GM18907 (cell line): ENCODE measurements at regions not wholly inside any gene's neighbourhood (a gene's known extent, or its start where the extent isn't known, plus 50 kb on each side); places are given as distances from the start of the nearest gene placed in this dataset.
"Not testable (repeated sequence)": the region's sequence is repeated elsewhere in the genome, so short reads cannot be mapped to it uniquely, and the experiment has no call there.

Experiments used
- ATAC-seq: cut with Tn5 transposase; IDR thresholded peaks from one replicate; pipeline ENCODE4 v1.9.1; 2021; ENCODE audit warnings: mild to moderate bottlenecking, moderate library complexity; ENCODE audit not compliant: unreplicated experiment

DNA sequence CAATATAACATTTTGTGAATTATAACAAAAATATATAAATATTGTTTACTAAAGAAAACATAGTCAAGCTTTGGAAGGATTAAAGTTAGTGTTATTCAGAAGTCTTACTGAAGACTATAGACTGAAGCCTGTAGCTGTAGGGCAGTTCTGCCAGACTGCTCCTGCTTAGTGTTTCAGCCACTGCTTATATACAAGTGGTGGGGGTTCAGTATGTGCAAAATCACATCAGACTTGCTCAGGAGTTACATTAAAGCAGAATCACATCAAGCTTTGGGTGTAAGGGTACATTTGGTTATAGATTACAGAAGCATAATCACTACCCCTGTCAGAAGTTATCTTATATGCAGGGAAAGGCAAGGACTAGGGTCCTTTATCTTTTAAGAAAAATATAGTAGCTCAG, 653.8 kb downstream of the ANKRD7 start:
- no peak for ATAC-seq

DNA sequence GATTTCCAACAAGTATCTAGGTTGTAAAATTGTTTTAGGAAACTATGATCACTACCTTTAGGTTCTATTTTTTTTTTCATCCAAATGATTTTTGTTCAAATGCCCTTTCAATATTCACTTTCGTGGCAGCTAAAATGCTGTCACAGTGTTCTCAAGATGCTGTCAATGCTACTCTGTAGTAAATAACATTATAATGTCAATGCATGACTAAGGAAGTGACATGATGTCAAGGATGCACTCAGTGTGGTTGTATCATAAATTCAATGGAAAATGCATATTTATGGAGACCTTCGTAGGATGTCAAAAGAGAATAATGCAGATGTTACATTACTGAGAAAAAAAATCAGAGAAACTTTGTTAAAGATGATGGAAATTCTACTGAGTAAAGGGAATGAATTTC, 673.8 kb downstream of the ANKRD7 start:
- ATAC-seq: no peak

DNA sequence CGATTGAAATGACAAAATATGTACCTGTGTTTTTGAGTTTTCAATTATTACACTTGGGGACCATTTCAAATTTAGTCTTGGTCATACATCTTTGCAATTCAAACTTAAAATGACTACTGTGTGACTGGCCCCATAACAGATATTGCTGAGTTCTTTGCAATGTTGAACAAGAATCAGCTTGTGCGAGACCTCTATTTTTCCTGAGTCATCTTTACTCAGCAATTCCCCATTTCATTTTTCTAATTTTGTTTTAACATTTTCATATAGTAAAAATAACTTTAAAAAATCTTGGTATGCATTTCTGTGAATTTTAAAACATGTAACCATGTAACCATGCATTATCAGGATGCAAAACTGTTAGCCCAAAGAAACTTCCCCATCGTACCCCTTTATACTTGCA, 678.1 kb downstream of the ANKRD7 start:
- ATAC-seq: no peak

DNA sequence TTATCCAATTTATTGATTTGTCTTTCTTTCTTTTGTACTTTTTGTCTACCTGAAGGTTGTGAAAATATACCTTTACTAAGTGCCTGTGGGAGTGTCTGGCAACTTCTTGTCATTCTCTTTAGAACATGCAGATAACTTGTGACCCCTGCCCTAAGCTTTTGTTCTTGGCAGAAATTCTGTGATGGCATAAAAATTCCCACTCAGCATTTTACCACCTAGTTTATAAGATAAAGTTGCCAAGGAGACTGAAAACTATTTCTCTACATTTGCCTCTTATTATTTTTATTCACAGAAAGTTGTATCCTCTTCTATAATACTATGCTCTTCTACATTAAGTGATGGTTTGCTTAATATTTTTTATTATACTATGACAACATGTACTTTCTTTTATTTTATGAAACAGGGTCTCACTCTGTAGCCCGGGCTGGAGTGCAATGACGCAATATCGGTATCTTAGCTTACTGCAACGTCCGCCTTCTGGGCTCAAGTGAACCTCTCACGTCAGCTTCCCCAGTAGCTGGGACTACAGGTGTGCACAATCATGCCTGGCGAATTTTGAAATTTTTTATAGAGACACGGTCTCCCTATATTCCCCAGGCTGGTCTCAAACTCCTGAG, 683.5 kb downstream of the ANKRD7 start:
- no peak for ATAC-seq

DNA sequence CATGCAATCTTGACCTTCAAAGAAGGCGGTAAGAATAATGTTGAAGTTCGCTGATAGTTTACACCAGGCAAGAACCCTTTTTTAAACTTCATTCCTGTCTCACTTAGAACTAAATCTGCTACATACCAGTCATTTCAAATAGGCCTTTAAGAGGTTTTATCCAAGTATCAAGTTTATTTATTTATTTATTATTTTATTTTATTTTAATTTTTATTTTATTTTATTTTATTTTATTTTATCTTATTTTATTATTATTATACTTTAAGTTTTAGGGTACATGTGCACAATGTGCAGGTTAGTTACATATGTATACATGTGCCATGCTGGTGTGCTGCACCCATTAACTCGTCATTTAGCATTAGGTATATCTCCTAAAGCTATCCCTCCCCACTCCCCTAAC, 691.6 kb downstream of the ANKRD7 start:
- not testable (repeated sequence) for ATAC-seq

DNA sequence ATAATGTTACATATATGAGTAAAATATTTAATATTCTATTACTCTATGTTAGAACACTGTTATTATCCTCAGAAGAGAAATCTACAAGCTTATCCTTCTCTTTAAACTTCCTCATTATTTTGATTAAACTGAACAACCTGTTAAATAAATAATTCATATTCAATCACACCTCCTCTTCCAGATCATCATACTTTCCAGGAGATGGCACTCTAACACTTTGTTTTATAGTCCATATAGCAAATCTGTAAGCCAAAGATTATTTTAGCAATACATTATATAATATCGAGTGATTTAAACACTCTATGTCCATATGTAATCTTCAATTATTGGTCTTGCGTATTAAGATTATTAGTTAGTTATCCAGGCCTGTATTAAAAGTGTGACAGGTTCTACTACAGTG, 694.1 kb downstream of the ANKRD7 start:
- ATAC-seq: no peak

DNA sequence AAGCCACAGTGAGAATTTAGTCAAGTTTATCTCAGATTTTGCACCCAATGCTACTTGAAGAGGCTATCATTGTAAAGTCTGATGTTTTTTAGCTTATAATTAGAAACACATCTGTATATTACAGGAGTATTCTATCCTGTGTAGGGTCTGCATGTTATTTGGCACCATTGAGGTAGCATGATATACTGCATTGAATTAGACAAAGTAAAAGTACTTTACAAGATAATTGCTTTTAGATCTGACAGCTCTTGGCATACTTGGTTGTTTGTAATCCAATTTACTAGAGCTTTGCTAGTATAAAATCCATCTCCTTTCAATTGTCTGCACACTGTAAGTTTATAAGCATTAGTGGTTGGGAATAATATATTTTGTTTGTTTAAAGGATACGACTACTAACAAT, 714.3 kb downstream of the ANKRD7 start:
- ATAC-seq: no peak

DNA sequence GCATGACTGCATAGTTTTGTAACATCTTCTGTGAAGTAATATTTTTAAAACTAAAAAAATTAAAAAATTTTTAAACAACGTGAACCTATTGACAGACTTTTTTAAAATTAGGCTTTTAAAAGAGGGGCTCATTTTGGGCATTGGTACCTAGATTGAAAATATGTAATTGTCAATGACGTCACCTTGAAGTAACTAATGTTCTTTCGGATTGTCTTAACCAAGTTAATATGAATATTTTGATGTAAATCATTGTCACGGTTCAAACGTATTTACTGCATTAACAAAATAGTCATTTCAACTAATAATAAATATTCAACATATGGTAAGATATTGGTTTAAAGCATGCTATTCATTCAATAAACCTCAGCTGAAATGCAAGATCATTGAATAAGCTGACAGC, 719.8 kb downstream of the ANKRD7 start:
- ATAC-seq: no peak

DNA sequence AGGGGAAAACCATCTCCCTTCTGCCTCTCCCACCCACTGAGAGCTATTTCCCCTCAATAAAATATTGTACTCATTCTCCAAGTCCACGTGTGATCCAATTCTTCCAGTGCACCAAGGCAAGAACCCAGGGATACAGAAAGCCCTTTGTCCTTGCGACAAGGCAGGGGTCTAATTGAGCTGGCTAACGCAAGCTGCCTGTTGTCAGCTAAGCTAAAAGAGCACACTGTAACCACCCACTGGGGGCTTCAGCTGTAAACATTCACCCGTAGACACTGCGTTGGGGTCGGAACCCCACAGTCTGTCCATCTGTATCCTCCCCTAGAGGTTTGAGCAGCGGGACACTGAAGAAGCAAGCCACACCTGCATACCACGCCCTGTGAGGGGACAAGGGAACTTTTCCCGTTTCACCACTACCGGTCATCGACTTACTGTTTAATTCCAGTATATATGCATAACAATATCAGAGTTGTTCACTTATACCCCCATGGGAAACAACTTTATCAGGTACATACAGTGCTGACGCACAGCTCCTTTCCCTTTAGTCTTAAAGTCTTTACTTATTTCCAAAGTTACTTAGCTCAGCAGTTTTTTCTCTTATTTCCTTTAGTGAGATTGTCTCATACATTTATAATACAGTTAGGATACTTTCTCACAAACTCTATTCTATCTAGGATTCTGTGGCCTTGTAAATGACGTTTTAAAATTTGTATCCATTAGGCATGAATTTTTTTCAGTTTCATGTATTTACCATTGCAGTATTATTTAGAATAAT, 721.6 kb downstream of the ANKRD7 start:
- ATAC-seq: no peak

DNA sequence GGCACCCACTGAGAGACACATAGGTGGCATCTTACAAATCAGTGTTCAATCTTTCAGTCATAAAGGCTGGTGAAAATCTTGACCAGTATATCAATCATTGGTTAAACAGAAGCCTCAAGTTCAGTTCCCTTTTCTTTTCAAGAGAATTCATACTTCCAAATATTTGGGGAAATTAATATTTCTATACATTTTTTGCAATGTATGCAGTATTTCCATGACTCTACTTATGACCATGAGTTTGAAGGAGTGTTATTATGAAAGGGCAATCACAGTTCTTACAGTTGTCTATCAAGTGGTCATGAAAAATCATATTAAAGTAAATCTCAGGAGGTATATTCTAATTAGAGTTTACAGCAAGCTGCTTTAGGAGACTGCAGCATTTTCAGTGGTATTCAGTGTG, 724.0 kb downstream of the ANKRD7 start:
- ATAC-seq: no peak

DNA sequence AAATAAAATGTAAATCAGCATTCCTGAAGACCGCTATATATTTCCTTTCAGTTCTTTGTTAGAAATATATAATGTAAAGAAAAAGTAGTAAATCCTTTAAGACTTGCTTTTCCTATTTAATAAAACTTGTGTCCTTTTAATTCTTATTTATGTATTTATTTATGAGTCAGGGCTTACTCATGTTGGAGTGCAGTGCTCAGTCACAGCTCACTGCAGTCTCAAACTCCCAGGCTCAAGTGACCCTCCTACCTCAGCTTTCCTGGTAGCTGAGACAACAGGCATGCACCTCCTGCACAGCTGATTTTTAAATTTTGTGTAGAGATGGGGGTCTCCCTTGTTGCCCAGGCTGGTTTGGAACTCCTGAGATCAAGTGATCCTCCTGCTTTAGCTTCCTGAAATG, 724.5 kb downstream of the ANKRD7 start:
- no peak for ATAC-seq

DNA sequence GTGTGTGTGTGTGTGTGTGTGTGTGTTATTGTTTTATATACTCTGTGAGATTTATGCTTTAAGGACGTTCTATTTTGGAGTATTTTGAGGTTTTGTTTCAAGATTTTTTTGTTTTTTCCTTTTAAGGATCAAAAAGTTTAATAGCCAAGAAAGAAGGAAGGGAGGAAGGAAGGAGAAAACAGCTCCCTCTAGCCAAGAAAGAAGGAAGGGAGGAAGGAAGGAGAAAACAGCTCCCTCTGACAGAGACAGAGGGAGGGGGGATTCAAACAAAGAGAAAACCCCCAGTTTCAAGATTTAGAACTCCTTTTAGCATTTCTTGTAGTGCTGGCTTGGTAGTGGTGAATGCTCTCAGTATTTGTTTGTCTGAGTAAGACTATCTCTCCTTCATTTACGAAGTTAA, 731.8 kb downstream of the ANKRD7 start:
- not testable (repeated sequence) for ATAC-seq

DNA sequence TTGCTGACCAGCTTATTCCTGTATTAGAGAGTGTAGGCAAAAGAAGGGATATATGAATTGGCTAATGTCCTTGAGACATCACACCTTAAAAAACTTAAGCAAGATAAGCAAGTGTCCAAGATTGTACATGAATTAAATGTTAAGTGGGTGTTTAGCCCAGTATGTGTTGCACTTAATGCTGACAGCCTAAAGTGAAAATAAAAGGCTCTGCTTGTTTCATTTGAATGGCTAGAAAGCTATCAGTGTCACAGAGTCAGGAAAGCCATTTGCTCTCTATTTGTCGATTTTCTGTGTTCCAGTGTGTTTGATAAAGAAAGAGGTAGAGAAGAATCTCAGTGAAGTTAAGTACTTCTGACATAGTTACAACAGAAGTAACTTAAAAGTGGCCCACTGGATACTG, 744.9 kb downstream of the ANKRD7 start:
- ATAC-seq: no peak

DNA sequence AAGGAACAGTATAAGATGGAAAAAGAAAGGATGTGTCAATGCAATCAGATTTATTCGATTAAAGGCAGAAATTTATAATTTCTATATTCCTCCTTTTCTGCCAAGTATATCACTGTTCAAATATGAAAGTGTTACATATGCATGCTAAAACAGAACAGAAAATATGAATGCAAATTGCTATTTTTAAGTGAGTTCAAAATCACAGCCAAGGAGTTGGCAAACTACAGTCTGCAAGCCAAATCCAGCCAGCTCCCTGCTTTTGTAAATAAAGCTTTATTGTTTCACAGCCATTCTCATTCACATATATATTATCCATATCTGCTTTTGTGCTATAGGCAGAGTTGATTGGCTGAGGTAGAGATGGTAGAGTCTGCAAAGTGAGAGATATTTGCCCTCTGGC, 747.2 kb downstream of the ANKRD7 start:
- ATAC-seq: no peak

DNA sequence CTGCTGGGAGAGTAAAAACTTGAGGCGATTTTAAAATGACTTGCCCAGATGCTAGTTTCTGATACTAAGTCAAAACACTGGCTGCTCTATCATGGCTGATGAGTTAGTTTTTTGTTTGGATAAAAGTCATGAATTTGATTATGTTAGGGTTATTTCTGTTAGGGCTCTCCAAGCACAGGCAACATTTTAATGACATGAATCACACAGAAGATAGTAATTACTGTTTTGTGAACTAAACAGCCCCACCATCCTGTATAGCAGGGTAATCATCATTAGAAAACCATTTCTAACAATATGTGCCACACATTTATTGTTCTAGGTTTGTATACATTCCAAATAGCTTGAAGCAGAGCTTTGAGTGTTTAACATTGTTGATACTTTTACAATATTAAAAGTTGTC, 750.3 kb downstream of the ANKRD7 start:
- no peak for ATAC-seq

DNA sequence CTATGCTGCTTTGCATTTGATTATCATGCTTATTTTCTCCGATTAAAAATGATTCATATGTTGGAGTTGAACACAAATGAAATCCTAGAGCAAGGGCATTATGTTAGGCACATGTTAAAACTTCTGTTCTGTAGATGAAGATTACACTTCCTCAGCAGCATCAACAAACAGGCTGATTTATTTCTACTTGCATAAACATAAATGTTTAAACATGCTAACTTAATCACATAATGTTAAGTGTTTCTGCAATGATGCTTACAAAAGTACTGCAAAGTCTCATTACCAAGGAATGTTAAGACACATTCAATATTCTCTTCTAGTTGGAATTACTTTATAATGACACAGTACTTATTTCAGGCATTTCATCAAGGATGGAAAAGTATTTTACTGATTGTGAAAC, 770.8 kb downstream of the ANKRD7 start:
- ATAC-seq: no peak

DNA sequence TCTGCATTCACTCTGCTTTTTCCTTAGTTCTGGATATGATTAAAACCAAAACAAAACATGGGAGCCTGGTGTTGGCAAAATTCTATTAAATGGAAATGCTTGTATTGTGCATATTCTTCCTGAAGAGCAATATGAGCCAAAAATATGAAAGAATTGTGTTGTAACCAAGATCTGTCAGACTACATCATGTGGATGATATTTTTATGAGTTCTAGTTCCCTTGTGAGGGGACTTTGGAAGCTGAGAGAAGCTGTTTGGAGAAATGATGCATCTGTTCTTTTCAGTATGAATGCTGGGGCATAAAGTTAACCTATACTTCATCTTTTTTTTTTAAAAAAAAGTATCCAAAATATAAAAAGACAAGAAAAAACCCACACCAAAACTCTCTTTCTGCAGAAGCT, 782.7 kb downstream of the ANKRD7 start:
- ATAC-seq: no peak

DNA sequence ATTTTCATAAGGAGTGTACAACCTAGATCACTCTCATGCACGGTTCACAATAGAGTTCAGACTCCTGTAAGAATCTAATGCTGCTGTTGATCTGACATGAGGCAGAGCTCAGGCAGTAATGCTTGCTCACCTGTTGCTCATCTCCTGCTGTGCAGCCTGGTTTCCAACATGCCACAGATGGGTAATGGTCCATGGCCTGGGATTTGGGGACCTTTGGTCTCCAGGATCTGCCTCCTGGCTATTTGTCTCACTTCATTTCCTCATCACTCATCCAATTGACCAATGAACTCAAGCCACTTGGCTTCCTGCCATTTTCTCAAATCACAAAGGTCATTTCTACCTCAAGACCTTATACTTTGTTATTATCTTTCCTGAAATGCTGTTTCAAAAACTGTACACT, 786.1 kb downstream of the ANKRD7 start:
- no peak for ATAC-seq

DNA sequence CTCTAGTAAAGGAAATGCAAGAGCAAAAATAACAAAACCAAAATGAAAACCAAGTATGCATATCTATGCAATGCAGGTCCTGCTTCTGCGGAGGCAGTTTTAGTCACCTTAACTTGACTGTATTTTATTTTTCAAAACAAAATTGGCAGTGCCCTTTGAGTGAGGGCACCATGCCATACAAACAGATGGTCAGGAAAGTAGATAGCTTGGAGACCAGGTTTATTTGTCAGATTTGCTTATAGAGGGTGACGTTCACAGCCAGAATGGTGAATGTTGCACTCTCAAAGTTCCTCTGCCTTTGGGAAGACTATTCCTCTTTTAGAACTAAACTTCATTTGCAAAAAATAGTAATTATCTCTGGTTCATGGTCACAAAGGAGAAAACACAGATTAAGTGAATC, 801.9 kb downstream of the ANKRD7 start:
- ATAC-seq: no peak

DNA sequence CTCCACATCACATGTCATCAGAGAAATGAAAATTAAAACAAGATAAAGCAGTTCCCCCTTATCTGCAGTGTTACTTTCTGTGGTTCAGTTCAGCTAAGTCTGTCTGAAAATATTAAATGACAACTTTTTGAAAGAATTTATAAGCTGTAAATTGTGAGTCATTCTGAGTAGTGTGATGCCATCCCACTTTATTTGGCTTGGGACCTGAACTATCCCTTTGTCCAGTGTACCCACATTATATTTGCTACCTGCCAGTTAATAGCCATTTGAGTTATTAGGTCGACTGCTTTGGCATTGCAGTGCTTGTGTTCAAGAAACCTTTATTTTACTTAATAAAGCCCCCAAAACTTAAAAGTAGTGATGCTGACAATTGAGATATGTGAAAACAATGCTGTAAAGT, 804.2 kb downstream of the ANKRD7 start:
- ATAC-seq: no peak

DNA sequence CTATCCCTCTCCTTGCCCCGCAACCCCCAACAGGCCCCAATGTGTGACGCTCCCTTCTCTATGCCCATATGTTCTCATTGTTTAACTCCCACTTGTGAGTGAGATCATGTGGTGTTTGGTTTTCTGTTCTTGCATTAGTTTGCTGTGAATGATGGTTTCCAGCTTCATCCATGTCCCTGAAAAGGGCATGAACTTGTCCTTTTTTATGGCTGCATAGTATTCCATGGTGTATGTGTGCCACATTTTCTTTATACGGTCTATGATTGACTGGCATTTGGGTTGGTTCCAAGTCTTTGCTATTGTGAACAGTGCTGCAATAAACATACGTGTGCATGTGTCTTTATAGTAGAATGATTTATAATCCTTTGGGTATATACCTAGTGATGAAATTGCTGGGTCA, 807.6 kb downstream of the ANKRD7 start:
- ATAC-seq: not testable (repeated sequence)

DNA sequence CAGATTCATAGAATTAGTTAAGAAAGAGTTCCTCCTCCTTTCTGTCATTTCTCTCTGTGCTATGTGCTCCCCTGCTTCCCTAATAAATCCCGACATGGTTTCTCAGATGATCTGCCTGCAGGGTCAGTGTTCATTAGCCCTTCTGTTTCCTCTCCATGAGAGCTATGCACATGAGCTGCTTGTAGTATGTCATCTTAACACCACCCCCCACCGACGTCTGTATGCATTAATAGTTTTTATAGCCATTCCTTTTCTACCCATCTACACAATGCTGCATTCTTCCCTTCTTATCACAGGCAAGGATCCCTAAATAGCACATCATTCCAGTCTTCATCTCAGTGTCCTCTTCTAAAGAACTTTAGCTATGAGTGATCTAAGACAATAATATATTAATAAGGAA, 809.1 kb downstream of the ANKRD7 start:
- no peak for ATAC-seq

DNA sequence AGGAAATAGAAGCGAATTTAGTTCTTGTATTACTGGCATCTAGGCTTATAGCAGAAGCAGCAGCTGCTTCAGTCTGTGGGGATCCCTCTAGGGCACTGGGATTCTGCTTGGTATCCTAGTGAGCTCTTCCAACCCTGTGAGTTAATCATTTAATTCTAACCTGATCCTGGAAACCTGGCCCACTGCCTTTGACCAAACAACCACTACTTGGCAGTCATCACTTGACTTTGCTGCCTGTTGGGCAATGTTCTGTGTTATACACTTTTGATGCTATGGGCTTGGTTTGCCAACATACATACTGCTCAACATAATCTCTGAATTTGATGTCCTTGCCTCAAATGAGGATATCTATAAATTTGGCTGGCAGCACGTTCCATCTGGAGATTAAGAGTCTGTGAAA, 813.4 kb downstream of the ANKRD7 start:
- no peak for ATAC-seq
